Right kidney (tissue), 1 donor: ENCODE measurements at regions not wholly inside any gene's neighbourhood (a gene's known extent, or its start where the extent isn't known, plus 50 kb on each side); places are given as distances from the start of the nearest gene placed in this dataset.

Experiments used
- DNase-seq: peaks from one replicate; pipeline ENCODE4 v3.0.0-alpha.2; 2016

- DNase-seq, result no peak
These were observed 299.8 kb upstream of the ZFHX3 start for GRCh38 chr16:73347500-73348375.

GRCh38 chr16:73339821-73340220, 291.9 kb upstream of the ZFHX3 start:
- no peak for DNase-seq

- DNase-seq, result no peak
These were observed 289.7 kb upstream of the ZFHX3 start for GRCh38 chr16:73337373-73338296.

GRCh38 chr16:73329358-73330286, 281.7 kb upstream of the ZFHX3 start:
- no peak for DNase-seq

- no peak for DNase-seq
These were observed 279.0 kb upstream of the ZFHX3 start for GRCh38 chr16:73326770-73327470.

GRCh38 chr16:73326221-73326620, 278.3 kb upstream of the ZFHX3 start:
- no peak for DNase-seq

GRCh38 chr16:73323880-73324279, 276.0 kb upstream of the ZFHX3 start:
- DNase-seq, result no peak

GRCh38 chr16:73322856-73323255, 274.9 kb upstream of the ZFHX3 start:
- no peak for DNase-seq

GRCh38 chr16:73321853-73322252, 273.9 kb upstream of the ZFHX3 start:
- no peak for DNase-seq

- DNase-seq, result no peak
These were observed 271.8 kb upstream of the ZFHX3 start for GRCh38 chr16:73319737-73320136.

- no peak for DNase-seq
These were observed 271.3 kb upstream of the ZFHX3 start for GRCh38 chr16:73319261-73319660.

- no peak for DNase-seq
These were observed 269.5 kb upstream of the ZFHX3 start for GRCh38 chr16:73317321-73317857.

- no peak for DNase-seq
These were observed 267.7 kb upstream of the ZFHX3 start for GRCh38 chr16:73315645-73316044.

- no peak for DNase-seq
These were observed 266.0 kb upstream of the ZFHX3 start for GRCh38 chr16:73313950-73314349.

GRCh38 chr16:73311857-73312723, 264.2 kb upstream of the ZFHX3 start:
- DNase-seq, result no peak

GRCh38 chr16:73308771-73309170, 260.8 kb upstream of the ZFHX3 start:
- no peak for DNase-seq

GRCh38 chr16:73306901-73307413, 259.0 kb upstream of the ZFHX3 start:
- DNase-seq, result no peak

- peak; percentile 20 for DNase-seq
These were observed 256.3 kb upstream of the ZFHX3 start for GRCh38 chr16:73304008-73304774.

GRCh38 chr16:73302942-73303341, 255.0 kb upstream of the ZFHX3 start:
- no peak for DNase-seq
